ENCODE measurements at regions not wholly inside any gene's neighbourhood (a gene's known extent, or its start where the extent isn't known, plus 50 kb on each side); places are given as distances from the start of the nearest gene placed in this dataset.

- TF ChIP-seq, protein P1, sequence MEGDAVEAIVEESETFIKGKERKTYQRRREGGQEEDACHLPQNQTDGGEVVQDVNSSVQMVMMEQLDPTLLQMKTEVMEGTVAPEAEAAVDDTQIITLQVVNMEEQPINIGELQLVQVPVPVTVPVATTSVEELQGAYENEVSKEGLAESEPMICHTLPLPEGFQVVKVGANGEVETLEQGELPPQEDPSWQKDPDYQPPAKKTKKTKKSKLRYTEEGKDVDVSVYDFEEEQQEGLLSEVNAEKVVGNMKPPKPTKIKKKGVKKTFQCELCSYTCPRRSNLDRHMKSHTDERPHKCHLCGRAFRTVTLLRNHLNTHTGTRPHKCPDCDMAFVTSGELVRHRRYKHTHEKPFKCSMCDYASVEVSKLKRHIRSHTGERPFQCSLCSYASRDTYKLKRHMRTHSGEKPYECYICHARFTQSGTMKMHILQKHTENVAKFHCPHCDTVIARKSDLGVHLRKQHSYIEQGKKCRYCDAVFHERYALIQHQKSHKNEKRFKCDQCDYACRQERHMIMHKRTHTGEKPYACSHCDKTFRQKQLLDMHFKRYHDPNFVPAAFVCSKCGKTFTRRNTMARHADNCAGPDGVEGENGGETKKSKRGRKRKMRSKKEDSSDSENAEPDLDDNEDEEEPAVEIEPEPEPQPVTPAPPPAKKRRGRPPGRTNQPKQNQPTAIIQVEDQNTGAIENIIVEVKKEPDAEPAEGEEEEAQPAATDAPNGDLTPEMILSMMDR (conservative IDR thresholded peaks at IDR 0.05; ENCODE audit: low read depth, low read length) = no peak
- no peak for TF ChIP-seq EZH2 (IDR thresholded peaks at IDR 0.05; ENCODE audit: low read length, unreplicated experiment)
- TF ChIP-seq EZH2phosphoT487 (IDR thresholded peaks at IDR 0.05; ENCODE audit: borderline replicate concordance, low read length) = no peak
These were observed 187.4 kb downstream of the ZEB2 start for GRCh38 chr2:144332356-144333142.

Measured in PC-3 (cell line).